Endothelial cell of umbilical vein (primary cell): ENCODE measurements at regions not wholly inside any gene's neighbourhood (a gene's known extent, or its start where the extent isn't known, plus 50 kb on each side); places are given as distances from the start of the nearest gene placed in this dataset.

Experiments
- BruUV-seq: library from RNA; stranded (reverse); fragments of 400-500 nt; replicated peaks from 2 replicates; lab custom pipeline; 2021; lab: Mats Ljungman, UMichigan
- CTCF ChIA-PET: fragments of 300-600, 350-600 bp; sonication (Branson Sonifier 250); formaldehyde crosslinking; loops from one replicate; lab custom pipeline; 2021; ENCODE audit warnings: antibody characterized with exemption, inconsistent platforms; lab: Charles Lee
- POLR2A ChIA-PET: fragments of 300-600, 350-600 bp; sonication (Branson Sonifier 250); formaldehyde crosslinking; loops from one replicate; lab custom pipeline; 2021; ENCODE audit warnings: antibody characterized with exemption, inconsistent platforms; lab: Charles Lee
- DNase-seq: peaks from one replicate; pipeline ENCODE4 v3.0.0-alpha.2; 2011; ENCODE audit warnings: low read depth, low spot score
- FAIRE-seq: peaks from 2 replicates; lab custom pipeline; 2011; peaks lifted over from hg19 to GRCh38; lab: Jason Lieb, UNC
- H2AFZ ChIP-seq: 2 replicates; pipeline ENCODE4 v1.6.0; 2012; ENCODE audit warnings: low read depth, low read length, control low read depth, inconsistent platforms
- H3K27ac ChIP-seq: 2 replicates; pipeline ENCODE4 v1.5.1; 2011; ENCODE audit warnings: low read depth, mild to moderate bottlenecking, control low read depth, low read length, moderate library complexity; ENCODE audit not compliant: insufficient read depth
- H3K27me3 ChIP-seq, 2 experiments: 2 replicates each; pipeline versions ENCODE4 v1.6.0 to v1.6.1; 2011; ENCODE audit warnings: low read length in 2 of 2, mixed read lengths in 1 of 2; ENCODE audit not compliant: control insufficient read depth in 2 of 2, insufficient read depth in 2 of 2
- H3K36me3 ChIP-seq, 2 experiments: 2 replicates in 1 of 2; 3 replicates in 1 of 2; pipeline ENCODE4 v1.5.1; 2011; ENCODE audit warnings: low read length in 2 of 2, mild to moderate bottlenecking in 1 of 2, moderate library complexity in 1 of 2; ENCODE audit not compliant: control insufficient read depth in 2 of 2, insufficient read depth in 2 of 2; ENCODE audit errors: extremely low read depth in 1 of 2
- H3K4me1 ChIP-seq: 3 replicates; pipeline ENCODE4 v1.5.1; 2011; ENCODE audit warnings: mild to moderate bottlenecking, low read length; ENCODE audit not compliant: control insufficient read depth, insufficient read depth; ENCODE audit errors: extremely low read depth
- H3K4me2 ChIP-seq: 2 replicates; pipeline ENCODE4 v1.6.1; 2011; ENCODE audit warnings: low read length, control low read depth, mixed read lengths; ENCODE audit not compliant: insufficient read depth
- H3K4me3 ChIP-seq, 3 experiments: fragments of 200-600 bp in 1 of 3; sonication (generic), shearing (Covaris generic) in 1 of 3; replicated peaks in 1 of 3; 2 replicates each; pipeline ENCODE4 v1.5.1; 2011 to 2016; ENCODE audit warnings: control low read depth in 3 of 3, low read length in 3 of 3, mild to moderate bottlenecking in 2 of 3, inconsistent platforms in 1 of 3, low read depth in 1 of 3, moderate library complexity in 1 of 3; ENCODE audit not compliant: insufficient read depth in 1 of 3
- H3K79me2 ChIP-seq: 2 replicates; pipeline ENCODE4 v1.6.0; 2012; ENCODE audit warnings: low read length, inconsistent platforms; ENCODE audit not compliant: control insufficient read depth, insufficient read depth
- H3K9ac ChIP-seq: replicated peaks from 2 replicates; pipeline ENCODE3; 2011; ENCODE audit warnings: low read length, control low read depth; ENCODE audit not compliant: insufficient read depth; ENCODE audit errors: extremely low read depth
- H3K9me1 ChIP-seq: replicated peaks from 3 replicates; pipeline ENCODE4 v1.6.0; 2011; ENCODE audit warnings: mild to moderate bottlenecking, low read length; ENCODE audit not compliant: control insufficient read depth, insufficient read depth; ENCODE audit errors: extremely low read depth
- H3K9me3 ChIP-seq: replicated peaks from 2 replicates; pipeline ENCODE4 v1.5.1; 2012; ENCODE audit warnings: low read length, inconsistent platforms; ENCODE audit not compliant: control insufficient read depth, insufficient read depth
- H4K20me1 ChIP-seq: replicated peaks from 2 replicates; pipeline ENCODE3; 2011; ENCODE audit warnings: mild to moderate bottlenecking, low read length; ENCODE audit not compliant: control insufficient read depth, insufficient read depth; ENCODE audit errors: extremely low read depth
- CTCF ChIP-seq, 2 donors: IDR thresholded peaks; 1 replicate in 1 of 2; 2 replicates in 1 of 2; pipeline ENCODE4 v1.5.1; 2011; ENCODE audit warnings: low read length in 2 of 2, mild to moderate bottlenecking in 2 of 2, moderate library complexity in 2 of 2, control low read depth in 1 of 2, inconsistent platforms in 1 of 2, low read depth in 1 of 2; ENCODE audit not compliant: insufficient read depth in 1 of 2; ENCODE audit errors: extremely low read depth in 1 of 2
- EZH2 ChIP-seq: IDR thresholded peaks from 2 replicates; pipeline ENCODE4 v1.6.1; 2012; ENCODE audit warnings: borderline replicate concordance, low read depth, mild to moderate bottlenecking, moderate library complexity, low read length, inconsistent platforms; ENCODE audit not compliant: severe bottlenecking
- FOS ChIP-seq: IDR thresholded peaks from 2 replicates; pipeline ENCODE4 v1.6.1; 2011; ENCODE audit warnings: mild to moderate bottlenecking, low read length, moderate library complexity, borderline replicate concordance; ENCODE audit not compliant: insufficient read depth
- GATA2 ChIP-seq: IDR thresholded peaks from 2 replicates; pipeline ENCODE4 v1.7.0; 2011; ENCODE audit warnings: low read depth, mild to moderate bottlenecking, moderate library complexity, mixed read lengths, low read length; ENCODE audit not compliant: insufficient read length, insufficient read depth
- JUN ChIP-seq: IDR thresholded peaks from 2 replicates; pipeline ENCODE4 v1.6.1; 2011; ENCODE audit warnings: borderline replicate concordance, low read depth; ENCODE audit not compliant: insufficient read length, insufficient read depth
- MYC ChIP-seq: IDR thresholded peaks from one replicate; pipeline ENCODE4 v1.6.1; 2011; ENCODE audit warnings: mild to moderate bottlenecking, low read depth, low read length
- POLR2A ChIP-seq: IDR thresholded peaks from 2 replicates; pipeline ENCODE4 v1.6.1; 2012; ENCODE audit warnings: low read depth, mild to moderate bottlenecking, control low read depth, low read length
- POLR2AphosphoS5 ChIP-seq: IDR thresholded peaks from 2 replicates; pipeline ENCODE4 v1.6.1; 2012; ENCODE audit warnings: low read depth, mild to moderate bottlenecking, control low read depth, low read length, moderate library complexity; ENCODE audit not compliant: insufficient read depth
- dilution Hi-C: fragments of 300-500 bp; cut with MboI; formaldehyde crosslinking; loops from one replicate; pipeline ENCODE4 v1.15.0; 2019; ENCODE audit warnings: low sequenced_read_pairs; ENCODE audit not compliant: extremely low pct_ligation_motif_present
- intact Hi-C: fragments of 100-400 bp; cut with micrococcal nuclease; formaldehyde crosslinking; loops from one replicate; pipeline ENCODE4 v1.10.0; 2022
- TF ChIP-seq, protein P1 (sequence below): IDR thresholded peaks from 2 replicates; pipeline ENCODE4 v1.6.1; 2011; ENCODE audit not compliant: insufficient read depth, insufficient read length

- ChIA-PET POLR2A (no interaction called here), CTCF (no interaction called here)
- peaks cover 6% of the 10 kb centered on the region for H3K9me3 ChIP-seq
- H3K27ac ChIP-seq, result no peak overlapping the region
- no peaks in the 10 kb centered on the region for H4K20me1 ChIP-seq
- no peaks in the 10 kb centered on the region for H3K4me1 ChIP-seq
- H3K4me3 ChIP-seq, result no peak overlapping the region
- BruUV-seq, result no TSS peak
- H3K27me3 ChIP-seq, result no peaks in the 10 kb centered on the region
- H3K9ac ChIP-seq, result no peak overlapping the region
- H3K4me2 ChIP-seq, result no peak overlapping the region
- TF ChIP-seq CTCF (IDR thresholded peaks at IDR 0.05; ENCODE audit: extremely low read depth in 1 of 2, insufficient read depth in 1 of 2, low read depth in 1 of 2, low read length in 2 of 2), result no peak
- TF ChIP-seq, protein P1, sequence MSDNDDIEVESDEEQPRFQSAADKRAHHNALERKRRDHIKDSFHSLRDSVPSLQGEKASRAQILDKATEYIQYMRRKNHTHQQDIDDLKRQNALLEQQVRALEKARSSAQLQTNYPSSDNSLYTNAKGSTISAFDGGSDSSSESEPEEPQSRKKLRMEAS, result no peak
- no peak for TF ChIP-seq MYC
- TF ChIP-seq JUN, result no peak
- no peak for TF ChIP-seq POLR2A
- no peak for TF ChIP-seq POLR2AphosphoS5
- TF ChIP-seq FOS, result no peak
- TF ChIP-seq EZH2, result no peak
- TF ChIP-seq GATA2, result no peak
- DNase-seq (no peak), FAIRE-seq (no peak)
- H3K79me2 ChIP-seq, result no peaks in the 10 kb centered on the region
- dilution Hi-C loops, result no loop called here
- no peaks in the 10 kb centered on the region for H3K36me3 ChIP-seq
- H2AFZ ChIP-seq, result no peak overlapping the region
- intact Hi-C loops, result no loop called here
- no peaks in the 10 kb centered on the region for H3K9me1 ChIP-seq
Measured at GRCh38 chr16:79294568-79294967, 306.0 kb downstream of the MAF start.
